NCI-H226 (cell line): ENCODE measurements at regions not wholly inside any gene's neighbourhood (a gene's known extent, or its start where the extent isn't known, plus 50 kb on each side); places are given as distances from the start of the nearest gene placed in this dataset.

ENCODE experiments used
- DNase-seq: peaks from one replicate; pipeline ENCODE4 v3.0.0-alpha.2; 2015

- no peak for DNase-seq
These were observed 67.6 kb downstream of the COX18 start for GRCh38 chr4:73001885-73002284.

DNA sequence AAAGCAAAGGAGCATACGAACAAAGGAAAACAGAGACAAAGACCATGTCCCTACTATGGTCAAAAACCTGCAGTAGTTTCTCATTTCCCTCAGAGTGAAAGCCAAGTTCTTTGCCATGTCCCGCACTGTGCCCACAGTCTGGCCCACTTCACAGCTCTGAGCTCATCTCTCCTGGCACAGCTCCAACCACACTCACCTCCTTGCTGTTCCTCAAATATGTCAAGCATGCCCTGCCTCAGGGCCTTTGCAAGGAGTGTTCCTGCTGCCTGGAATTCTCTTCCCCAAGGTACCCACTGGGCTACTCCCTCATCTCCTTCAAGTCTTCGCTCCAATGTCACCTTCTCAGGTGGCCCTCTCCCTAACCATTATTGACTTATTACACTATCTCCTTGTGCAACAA, 72.1 kb downstream of the COX18 start:
- peak; percentile 68 for DNase-seq

DNA sequence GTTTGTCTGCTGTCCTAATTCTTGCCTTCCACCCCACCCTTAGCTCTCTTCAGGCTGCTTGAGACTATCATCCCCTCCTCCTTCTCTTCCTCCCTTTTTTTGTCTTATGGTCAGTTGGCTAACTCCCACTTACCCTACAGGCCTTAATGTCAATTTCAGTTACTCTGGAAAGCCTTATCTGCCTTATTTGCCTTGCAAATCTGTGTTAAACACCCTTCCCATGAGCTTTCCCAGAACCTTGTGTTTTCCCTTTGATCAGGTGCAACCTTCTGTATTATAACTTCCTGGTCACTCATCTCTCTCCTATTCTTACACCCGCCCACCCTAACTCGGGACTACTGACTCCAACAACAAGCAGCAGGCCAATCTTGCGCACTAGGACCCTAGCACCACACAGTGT, 74.8 kb downstream of the COX18 start:
- DNase-seq = no peak

DNA sequence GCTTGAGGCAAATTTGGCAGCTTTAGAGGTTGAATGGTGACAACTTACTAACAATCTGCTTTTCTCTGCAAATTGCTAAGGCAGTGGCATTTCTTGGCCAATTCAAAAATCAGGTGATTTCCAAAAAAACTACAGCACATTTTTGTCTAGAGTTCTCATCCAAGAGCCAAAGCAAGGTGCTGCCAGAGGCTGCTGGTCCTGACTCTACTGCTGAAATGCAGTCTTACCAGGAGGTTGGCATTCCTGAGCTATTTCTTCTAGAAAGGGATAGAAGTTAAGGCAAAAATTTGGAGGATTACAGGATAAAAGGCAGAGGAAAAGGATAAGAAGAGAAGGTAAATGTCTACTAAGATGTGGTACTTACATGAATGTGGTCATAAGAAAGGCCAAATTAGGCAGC, 75.6 kb downstream of the COX18 start:
- no peak for DNase-seq

DNA sequence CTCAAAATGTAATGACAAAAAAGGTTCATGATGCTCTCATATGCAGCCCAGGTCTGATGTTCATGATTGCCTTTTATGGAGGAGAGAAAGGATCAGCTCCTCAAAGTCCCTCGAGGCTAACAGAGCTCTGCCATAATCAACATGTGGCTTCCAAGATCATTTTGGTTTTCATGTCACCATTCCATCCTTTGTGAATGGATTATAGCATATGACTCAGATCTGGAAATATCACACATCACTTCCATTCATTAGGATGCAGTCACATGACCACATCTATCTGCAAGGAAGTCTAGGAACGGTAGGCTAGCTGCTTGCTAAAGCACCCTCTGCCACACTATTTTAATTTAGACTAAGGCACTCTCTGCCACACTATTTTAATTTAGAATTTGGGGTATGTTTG, 77.6 kb downstream of the COX18 start:
- no peak for DNase-seq

DNA sequence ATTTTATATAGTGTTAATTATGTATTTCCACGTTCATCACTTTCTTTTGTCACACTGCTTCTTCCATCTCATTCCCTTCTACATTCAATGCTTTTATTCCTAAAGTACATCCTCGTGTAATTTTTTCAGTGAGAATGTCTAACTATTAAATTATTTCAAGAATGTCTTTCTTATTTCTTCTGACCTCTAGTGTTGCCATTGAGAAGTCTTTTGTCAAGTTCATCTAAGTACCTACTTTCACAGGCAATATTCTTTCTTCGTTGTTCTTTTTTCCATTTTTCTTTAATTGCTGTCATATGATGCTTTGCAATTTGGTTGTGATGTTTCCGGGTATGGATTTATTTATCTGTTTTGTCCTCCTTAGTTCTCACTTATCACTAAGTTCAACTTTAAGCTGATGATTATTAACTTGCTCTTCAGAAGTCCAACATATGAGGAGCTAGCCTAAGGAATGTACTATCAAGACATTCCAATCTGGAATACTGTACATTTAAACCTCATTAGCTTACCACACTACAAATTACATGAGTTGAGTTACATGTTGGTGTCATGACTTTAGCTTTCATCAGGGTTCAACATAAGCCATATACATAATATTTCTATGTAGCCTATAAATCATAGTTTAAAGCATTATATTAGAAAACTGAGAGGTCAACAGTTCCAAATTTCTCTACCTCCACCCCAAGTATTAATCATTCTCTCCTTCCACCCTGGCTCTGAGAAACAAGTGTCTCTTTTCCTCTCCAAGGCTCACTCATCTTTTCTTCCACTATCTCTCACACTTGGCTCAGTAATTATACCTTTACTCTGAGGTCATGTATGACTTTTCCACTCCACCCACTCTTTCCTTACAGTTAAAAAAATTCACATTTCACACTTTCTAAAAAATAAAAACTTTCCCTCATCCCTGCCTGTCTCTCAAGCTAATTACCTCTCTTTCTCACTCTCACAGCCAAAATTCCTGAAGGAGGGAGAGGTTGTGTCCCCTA, 81.5 kb downstream of the COX18 start:
- DNase-seq = no peak

DNA sequence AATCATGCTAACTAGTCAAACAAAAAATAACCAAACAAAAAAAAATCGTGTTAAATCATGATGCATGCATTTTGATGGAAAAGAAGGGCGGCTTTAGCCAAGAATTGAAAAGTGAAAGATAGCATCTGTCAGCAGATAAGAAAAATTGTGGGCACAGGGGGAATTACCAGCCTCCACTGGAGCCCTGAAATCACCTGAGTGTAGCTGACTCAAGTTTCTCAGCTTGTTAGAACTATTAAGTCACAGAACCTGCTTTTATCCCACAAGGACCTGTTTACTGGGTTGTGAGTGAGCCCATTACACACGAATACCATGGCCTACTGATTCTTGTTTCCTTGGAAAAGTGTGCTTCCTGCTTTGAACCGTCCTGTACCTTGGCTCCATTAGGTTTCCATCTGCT, 85.2 kb downstream of the COX18 start:
- no peak for DNase-seq

- no peak for DNase-seq
These were observed 85.8 kb downstream of the COX18 start for GRCh38 chr4:72983709-72984108.

DNA sequence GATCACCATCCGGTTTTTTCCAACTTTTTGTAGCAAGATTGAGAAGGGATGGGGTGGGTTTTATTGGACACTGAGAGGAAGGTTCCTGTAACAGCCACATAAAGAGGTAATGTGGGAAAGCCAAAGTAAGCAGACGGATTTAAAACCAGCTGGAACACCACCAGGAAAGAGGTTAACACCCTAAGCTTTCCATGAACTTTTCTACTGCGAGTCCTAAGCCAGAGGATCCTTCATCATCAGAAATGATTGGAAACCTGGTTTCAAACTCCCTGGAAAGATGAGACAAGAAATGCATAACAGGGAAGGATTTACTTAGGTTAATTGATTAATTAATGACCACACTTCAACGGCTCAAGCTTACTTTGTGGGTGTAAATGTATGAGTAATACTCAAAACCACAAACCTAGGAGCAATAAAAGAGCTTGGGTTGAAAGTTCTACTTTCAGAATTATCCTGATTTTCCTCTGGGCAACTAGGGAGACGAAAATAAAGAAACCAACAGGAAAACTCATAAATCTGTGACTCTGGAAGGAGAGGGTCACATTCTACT, 91.5 kb downstream of the COX18 start:
- no peak for DNase-seq

DNA sequence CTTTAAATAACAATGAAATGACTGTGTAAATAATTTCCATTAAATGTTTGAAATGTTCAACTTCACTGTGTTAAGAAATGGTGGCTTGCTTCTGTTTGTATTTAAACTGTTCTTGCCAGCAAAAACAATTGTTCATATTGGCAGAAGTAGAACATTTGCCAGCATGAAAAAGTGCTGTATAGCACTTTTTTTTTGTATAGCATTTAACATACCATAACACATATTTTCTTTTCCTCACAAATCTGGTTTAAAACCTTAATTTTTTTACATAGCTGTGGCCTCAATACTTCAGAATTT, 94.1 kb downstream of the COX18 start:
- no peak for DNase-seq

DNA sequence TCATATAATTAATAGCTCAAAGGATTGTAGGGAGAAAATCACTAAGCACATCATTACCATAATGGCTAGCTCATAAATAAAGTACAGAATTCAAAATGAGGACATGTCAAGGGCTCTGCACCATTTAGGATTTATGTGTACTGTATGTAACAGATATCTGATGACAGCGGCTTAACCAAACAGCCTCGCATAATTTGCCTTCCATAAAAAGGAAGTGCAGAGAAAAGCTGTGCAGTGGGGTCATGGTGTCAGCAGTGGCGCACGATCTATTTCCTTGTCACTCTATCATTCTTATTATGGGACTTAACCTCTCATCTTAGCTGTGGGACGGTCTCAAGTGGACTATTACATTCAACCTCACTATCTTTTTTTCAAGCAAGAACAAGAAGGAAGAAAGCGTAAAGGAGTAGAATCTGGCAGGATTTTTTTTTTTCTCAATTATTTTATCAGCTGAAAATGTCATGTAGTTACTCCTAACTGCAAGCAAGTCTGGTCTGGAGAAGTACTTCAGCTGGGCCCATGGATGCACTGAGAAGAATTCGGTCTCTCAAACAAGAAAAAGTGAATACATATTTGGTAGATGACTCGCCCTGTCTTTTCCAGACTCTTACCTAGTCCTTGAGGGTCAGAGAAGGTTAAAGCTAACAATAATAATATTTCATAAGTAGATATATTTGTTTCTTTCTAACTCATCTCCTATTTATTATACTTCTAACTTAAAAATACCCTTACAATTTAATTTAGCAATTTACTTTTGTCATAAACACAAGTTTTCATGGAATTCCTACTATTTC, 94.6 kb downstream of the COX18 start:
- peak; percentile 65 for DNase-seq

DNA sequence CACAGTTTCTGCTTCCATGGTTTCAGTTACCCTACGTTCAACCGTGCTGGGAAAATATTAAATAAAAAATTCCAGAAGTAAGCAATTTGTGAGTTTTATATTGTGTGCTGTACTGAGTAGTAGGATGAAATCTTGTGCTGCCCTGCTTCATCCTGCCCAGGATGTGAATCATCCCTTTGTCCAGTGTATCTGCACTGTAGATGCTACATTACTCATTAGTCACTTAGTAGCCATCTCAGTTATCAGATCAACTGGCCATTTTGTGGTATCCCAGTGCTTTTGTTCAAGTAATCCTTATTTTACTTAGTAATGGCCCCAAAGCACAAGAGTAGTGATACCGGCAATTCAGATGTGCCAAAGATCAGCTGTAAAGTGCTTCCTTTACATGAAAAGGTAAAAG, 97.9 kb downstream of the COX18 start:
- peak; percentile 89 for DNase-seq

DNA sequence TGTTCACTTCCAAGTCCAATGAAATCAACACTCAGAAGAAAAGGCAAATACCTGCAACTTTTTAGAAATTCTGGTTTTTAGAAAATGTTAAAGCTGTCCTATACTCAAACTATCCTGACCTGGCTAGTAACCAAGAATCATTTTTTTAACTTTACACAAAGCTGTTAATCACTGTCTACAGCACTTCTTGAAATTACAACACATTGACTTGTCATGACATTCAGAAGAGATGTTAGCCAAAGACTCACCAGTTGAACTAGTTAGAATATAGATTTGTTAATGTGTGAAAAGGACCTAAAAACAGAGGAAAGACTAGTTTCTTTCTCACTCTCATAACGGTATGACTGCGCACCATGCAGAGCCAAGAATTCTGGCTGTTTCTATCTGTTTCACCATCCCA, 98.8 kb downstream of the COX18 start:
- peak; percentile 20 for DNase-seq

DNA sequence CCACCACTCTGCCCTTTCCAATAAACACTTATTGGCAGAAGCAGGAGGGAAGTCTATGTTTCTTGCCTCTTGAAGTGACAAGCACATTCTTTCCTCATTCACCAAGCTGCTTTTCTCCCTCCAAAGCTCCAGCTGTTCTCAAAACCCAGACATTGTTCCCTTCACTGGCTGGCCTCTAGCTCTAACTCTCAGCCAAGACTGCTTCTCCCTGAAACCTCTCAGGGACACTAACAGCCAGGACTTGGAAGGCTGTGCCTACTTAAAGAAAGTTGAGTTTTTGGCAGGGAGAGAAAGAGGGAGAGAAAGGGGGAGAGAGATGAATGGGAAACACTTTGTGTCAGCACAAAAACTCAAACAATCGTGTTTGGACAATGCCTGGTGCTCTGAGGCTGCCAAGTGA, 99.5 kb downstream of the COX18 start:
- DNase-seq = no peak

DNA sequence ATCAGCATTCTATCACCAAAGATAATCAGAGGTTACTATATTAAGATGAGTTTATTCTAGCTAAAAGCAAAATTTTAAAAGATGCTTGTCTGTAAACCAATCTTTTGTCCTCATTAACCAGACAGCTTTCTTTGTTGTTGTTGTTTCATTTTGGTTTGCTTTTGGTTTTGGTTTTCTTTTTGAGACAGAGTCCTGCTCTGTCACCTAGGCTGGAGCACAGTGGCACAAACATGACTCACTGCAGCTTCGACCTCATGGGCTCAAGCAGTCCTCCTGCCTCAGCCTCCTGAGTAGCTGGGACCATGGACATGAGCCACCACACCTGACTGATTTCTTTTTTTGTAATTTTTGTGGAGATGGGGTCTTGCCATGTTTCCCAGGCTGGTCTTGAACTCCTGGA, 102.9 kb downstream of the COX18 start:
- DNase-seq = no peak

- no peak for DNase-seq
These were observed 110.1 kb downstream of the COX18 start for GRCh38 chr4:72959411-72959810.

GRCh38 chr4:72954811-72955210, 114.7 kb downstream of the COX18 start:
- no peak for DNase-seq

DNA sequence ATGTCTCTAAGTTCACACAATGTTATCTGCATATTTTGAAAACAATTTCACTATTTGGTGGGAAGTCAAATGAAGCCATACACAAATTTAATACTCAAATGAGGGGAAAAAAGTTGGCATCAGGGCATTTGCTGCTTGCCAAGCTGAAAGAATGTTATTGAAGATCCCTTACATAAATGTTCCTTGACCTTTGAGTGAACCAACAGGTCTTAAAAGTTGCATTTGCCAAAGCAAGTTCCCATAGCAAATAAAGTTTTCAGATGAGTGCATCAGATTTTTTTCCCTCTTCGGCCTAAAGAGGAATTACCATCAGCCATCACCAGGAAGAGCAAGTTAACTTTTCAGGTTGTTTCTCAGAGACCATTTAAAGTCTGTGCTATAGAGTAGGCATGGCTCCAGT, 115.9 kb downstream of the COX18 start:
- DNase-seq = no peak

GRCh38 chr4:72951628-72952027, 117.9 kb downstream of the COX18 start:
- peak; percentile 82 for DNase-seq

- peak; percentile 9 for DNase-seq
These were observed 118.4 kb downstream of the COX18 start for GRCh38 chr4:72951147-72951546.

DNA sequence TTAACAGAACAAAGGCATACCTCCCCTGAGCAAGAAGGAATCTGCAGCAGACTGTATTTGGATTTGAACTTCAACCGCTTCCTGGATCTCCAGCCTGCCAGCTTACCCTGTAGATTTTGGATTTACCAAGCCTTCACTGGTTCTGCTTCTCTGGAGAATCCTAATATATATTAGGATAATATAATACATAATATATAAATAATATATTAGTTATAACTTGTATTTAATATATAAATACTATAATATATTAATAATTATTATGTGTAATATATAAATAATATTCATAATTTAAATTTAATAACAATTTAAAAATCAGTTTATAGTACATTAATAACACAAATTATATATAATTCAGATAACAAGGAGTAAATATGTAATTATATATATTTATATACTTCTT, 121.4 kb downstream of the COX18 start:
- DNase-seq = no peak

DNA sequence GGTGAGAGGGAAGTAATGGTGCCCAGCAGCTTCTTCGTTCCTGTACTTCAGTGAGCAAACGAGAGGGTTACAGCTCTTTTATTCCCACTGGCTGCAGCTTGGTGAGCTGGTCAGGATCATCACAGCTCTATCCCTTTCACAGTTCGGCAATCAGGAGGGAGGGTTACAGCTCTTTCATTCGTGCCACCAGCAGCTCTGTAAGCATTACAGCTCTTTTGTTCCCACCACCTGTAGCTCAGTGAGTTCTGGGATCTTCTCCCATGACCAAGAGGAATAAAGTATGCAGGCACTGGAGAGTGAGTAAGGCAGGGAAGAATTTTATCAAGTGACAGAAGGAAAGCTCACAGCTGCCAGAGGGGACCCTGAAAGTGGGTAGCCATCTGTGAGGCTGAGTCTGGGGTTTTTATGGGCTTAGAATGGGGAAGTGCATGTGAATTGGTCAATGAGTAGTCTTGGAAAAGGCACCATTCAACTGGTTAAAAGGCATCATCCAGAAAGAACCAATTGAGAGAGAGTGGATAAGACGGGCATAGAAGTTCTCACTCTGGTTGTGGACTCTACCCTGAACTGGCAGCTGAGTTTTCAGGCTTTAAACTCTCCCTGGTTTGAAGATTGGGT, 123.7 kb downstream of the COX18 start:
- DNase-seq = no peak

GRCh38 chr4:72942565-72942964, 127.0 kb downstream of the COX18 start:
- no peak for DNase-seq

GRCh38 chr4:72938516-72938915, 131.0 kb downstream of the COX18 start:
- DNase-seq = no peak
